Epithelial cell of prostate (primary cell): ENCODE measurements at regions not wholly inside any gene's neighbourhood (a gene's known extent, or its start where the extent isn't known, plus 50 kb on each side); places are given as distances from the start of the nearest gene placed in this dataset.

ENCODE experiments used
- DNase-seq: peaks from one replicate; pipeline ENCODE4 v3.0.0-alpha.2; 2011; ENCODE audit warnings: low read depth, low spot score
- H3K27ac ChIP-seq: fragments of 450-650 bp; 2 replicates; pipeline ENCODE4 v1.5.1; 2017; ENCODE audit warnings: mild to moderate bottlenecking

GRCh38 chr9:549455-549997 lies 292.0 kb upstream of the DMRT1 start:
- no peak overlapping the region for H3K27ac ChIP-seq
- DNase-seq: no peak

- no peak for DNase-seq
- H3K27ac ChIP-seq: no peak overlapping the region
These were observed 291.2 kb upstream of the DMRT1 start for GRCh38 chr9:550333-550732.

GRCh38 chr9:551986-552929 lies 289.2 kb upstream of the DMRT1 start:
- H3K27ac ChIP-seq: peak overlapping the region; percentile 46
- DNase-seq: no peak

- peak overlapping the region; percentile 80 for H3K27ac ChIP-seq
- no peak for DNase-seq
These were observed 286.0 kb upstream of the DMRT1 start for GRCh38 chr9:555493-555892.

GRCh38 chr9:556199-556598 lies 285.3 kb upstream of the DMRT1 start:
- no peak for DNase-seq
- peak overlapping the region; percentile 80 for H3K27ac ChIP-seq

GRCh38 chr9:556675-557074 lies 284.8 kb upstream of the DMRT1 start:
- no peak for DNase-seq
- peak overlapping the region; percentile 80 for H3K27ac ChIP-seq

GRCh38 chr9:557601-558201 lies 283.8 kb upstream of the DMRT1 start:
- peak; percentile 66 for DNase-seq
- peak overlapping the region; percentile 80 for H3K27ac ChIP-seq

GRCh38 chr9:561427-561826 lies 280.1 kb upstream of the DMRT1 start:
- no peak overlapping the region for H3K27ac ChIP-seq
- no peak for DNase-seq

- H3K27ac ChIP-seq: no peak overlapping the region
- DNase-seq: no peak
These were observed 278.3 kb upstream of the DMRT1 start for GRCh38 chr9:563200-563599.

GRCh38 chr9:565528-565927 lies 276.0 kb upstream of the DMRT1 start:
- H3K27ac ChIP-seq: no peak overlapping the region
- DNase-seq: no peak

- DNase-seq: no peak
- no peak overlapping the region for H3K27ac ChIP-seq
These were observed 274.3 kb upstream of the DMRT1 start for GRCh38 chr9:567128-567746.

GRCh38 chr9:567747-568305 lies 273.7 kb upstream of the DMRT1 start:
- H3K27ac ChIP-seq: no peak overlapping the region
- DNase-seq: no peak

GRCh38 chr9:569296-569695 lies 272.2 kb upstream of the DMRT1 start:
- no peak overlapping the region for H3K27ac ChIP-seq
- DNase-seq: no peak

GRCh38 chr9:570187-570586 lies 271.3 kb upstream of the DMRT1 start:
- DNase-seq: no peak
- H3K27ac ChIP-seq: no peak overlapping the region

GRCh38 chr9:571066-571465 lies 270.4 kb upstream of the DMRT1 start:
- DNase-seq: no peak
- no peak overlapping the region for H3K27ac ChIP-seq

- no peak overlapping the region for H3K27ac ChIP-seq
- DNase-seq: no peak
These were observed 269.8 kb upstream of the DMRT1 start for GRCh38 chr9:571741-572140.

GRCh38 chr9:573691-574410 lies 267.6 kb upstream of the DMRT1 start:
- DNase-seq: no peak
- H3K27ac ChIP-seq: peak overlapping the region; percentile 15

GRCh38 chr9:575139-575538 lies 266.4 kb upstream of the DMRT1 start:
- DNase-seq: no peak
- no peak overlapping the region for H3K27ac ChIP-seq

GRCh38 chr9:580652-581342 lies 260.7 kb upstream of the DMRT1 start:
- no peak for DNase-seq
- H3K27ac ChIP-seq: no peak overlapping the region
